ENCODE measurements at regions not wholly inside any gene's neighbourhood (a gene's known extent, or its start where the extent isn't known, plus 50 kb on each side); places are given as distances from the start of the nearest gene placed in this dataset.

DNA sequence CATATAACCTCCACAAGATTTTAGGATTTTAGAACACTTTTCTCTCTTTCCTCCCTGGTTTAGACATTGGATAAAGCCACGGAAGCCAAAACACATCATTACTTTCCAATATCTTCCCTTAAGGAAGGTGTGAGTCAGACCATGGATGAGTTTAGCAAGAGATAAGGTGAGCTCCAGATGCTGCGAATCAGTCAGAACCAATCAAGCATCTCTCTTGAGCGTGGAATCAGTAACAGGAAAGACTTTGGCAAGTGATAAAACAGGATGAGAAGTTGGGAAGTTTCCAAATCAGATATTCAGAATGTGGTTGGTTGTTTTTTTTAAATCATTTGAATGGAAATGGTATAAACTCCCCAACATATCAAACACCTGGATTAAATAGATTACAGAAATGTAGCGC lies 397.8 kb downstream of the EFNA5 start:
- TF ChIP-seq, protein P1, sequence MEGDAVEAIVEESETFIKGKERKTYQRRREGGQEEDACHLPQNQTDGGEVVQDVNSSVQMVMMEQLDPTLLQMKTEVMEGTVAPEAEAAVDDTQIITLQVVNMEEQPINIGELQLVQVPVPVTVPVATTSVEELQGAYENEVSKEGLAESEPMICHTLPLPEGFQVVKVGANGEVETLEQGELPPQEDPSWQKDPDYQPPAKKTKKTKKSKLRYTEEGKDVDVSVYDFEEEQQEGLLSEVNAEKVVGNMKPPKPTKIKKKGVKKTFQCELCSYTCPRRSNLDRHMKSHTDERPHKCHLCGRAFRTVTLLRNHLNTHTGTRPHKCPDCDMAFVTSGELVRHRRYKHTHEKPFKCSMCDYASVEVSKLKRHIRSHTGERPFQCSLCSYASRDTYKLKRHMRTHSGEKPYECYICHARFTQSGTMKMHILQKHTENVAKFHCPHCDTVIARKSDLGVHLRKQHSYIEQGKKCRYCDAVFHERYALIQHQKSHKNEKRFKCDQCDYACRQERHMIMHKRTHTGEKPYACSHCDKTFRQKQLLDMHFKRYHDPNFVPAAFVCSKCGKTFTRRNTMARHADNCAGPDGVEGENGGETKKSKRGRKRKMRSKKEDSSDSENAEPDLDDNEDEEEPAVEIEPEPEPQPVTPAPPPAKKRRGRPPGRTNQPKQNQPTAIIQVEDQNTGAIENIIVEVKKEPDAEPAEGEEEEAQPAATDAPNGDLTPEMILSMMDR (IDR thresholded peaks at IDR 0.05; ENCODE audit: low read length), result no peak
- no peak for TF ChIP-seq EZH2 (IDR thresholded peaks at IDR 0.05; ENCODE audit: borderline replicate concordance, low read length)
